ENCODE measurements at regions not wholly inside any gene's neighbourhood (a gene's known extent, or its start where the extent isn't known, plus 50 kb on each side); places are given as distances from the start of the nearest gene placed in this dataset.
A peak's percentile ranks its signal among the peaks of the same experiment; 100 is the strongest.

- Mint-ChIP-seq H3K27ac (peak overlapping the region in 2 of 8 donors; percentile 29 to 86), H3K36me3 (peaks cover 0 to 25% (median 6%) of the 10 kb centered on the region in 3 donors), H3K27me3 (peaks cover 0 to 4% of the 10 kb centered on the region in 2 donors), H3K4me3 (peak overlapping the region in 2 of 7 donors; percentile 4 to 24), H3K4me1 (peaks cover 44 to 56% (median 49%) of the 10 kb centered on the region in 3 donors), H3K9me3 (peaks cover 3 to 24% (median 15%) of the 10 kb centered on the region in 5 donors)
- no peak overlapping the region for H3K4me3 ChIP-seq (ENCODE audit: low read length)
- no peaks in the 10 kb centered on the region for H3K36me3 ChIP-seq (ENCODE audit: insufficient read depth, low read length)
- peaks cover 51% of the 10 kb centered on the region for H3K4me1 ChIP-seq (ENCODE audit: insufficient read depth, low read length)
- H3K27me3 ChIP-seq (ENCODE audit: insufficient read depth, low read length, poor library complexity, severe bottlenecking), result no peaks in the 10 kb centered on the region
- H3K9me3 ChIP-seq (ENCODE audit: low read length), result peaks cover 7% of the 10 kb centered on the region
- POLR2A ChIA-PET, result no interaction called here
- DNase-seq, result no peak
- CTCF ChIA-PET, result interaction anchor here (1.2 kb wide), 1 partner anchor 9 kb away, joined by 3 read pairs; no protein-coding TSS in a partner anchor
- H3K27ac ChIP-seq (ENCODE audit: low read depth, low read length), result no peak overlapping the region
These were observed 198.7 kb upstream of the MAP3K1 start for GRCh38 chr5:56616454-56617160.

- DNase-seq, result no peak
- Mint-ChIP-seq H3K4me1 (peaks cover 49 to 66% (median 58%) of the 10 kb centered on the region in 3 donors), H3K36me3 (peaks cover 0 to 25% (median 4%) of the 10 kb centered on the region in 3 donors), H3K9me3 (peaks cover 5 to 29% (median 16%) of the 10 kb centered on the region in 5 donors), H3K27me3 (peaks cover 0 to 4% of the 10 kb centered on the region in 2 donors), H3K27ac (peak overlapping the region in 3 of 8 donors; percentile 40 to 62 (median 58)), H3K4me3 (peak overlapping the region in 3 of 7 donors; percentile 7 to 42 (median 24))
- Histone ChIP-seq H3K9me3 (ENCODE audit: low read length) (peaks cover 7% of the 10 kb centered on the region), H3K27ac (ENCODE audit: low read depth, low read length) (no peak overlapping the region), H3K4me1 (ENCODE audit: insufficient read depth, low read length) (peaks cover 56% of the 10 kb centered on the region), H3K36me3 (ENCODE audit: insufficient read depth, low read length) (no peaks in the 10 kb centered on the region), H3K27me3 (ENCODE audit: insufficient read depth, low read length, poor library complexity, severe bottlenecking) (no peaks in the 10 kb centered on the region), H3K4me3 (ENCODE audit: low read length) (no peak overlapping the region)
- ChIA-PET POLR2A (no interaction called here), CTCF (no interaction called here)
These were observed 199.8 kb upstream of the MAP3K1 start for GRCh38 chr5:56615361-56616153.

GRCh38 chr5:56612759-56613158, 202.6 kb upstream of the MAP3K1 start:
- no peaks in the 10 kb centered on the region for H3K27me3 ChIP-seq (ENCODE audit: insufficient read depth, low read length, poor library complexity, severe bottlenecking)
- peaks cover 68% of the 10 kb centered on the region for H3K4me1 ChIP-seq (ENCODE audit: insufficient read depth, low read length)
- no peak overlapping the region for H3K27ac ChIP-seq (ENCODE audit: low read depth, low read length)
- H3K9me3 ChIP-seq (ENCODE audit: low read length), result peaks cover 4% of the 10 kb centered on the region
- peak overlapping the region in 6 of 7 donors; percentile 60 to 81 (median 72) for H3K4me3 Mint-ChIP-seq
- no peaks in the 10 kb centered on the region for H3K36me3 ChIP-seq (ENCODE audit: insufficient read depth, low read length)
- H3K4me3 ChIP-seq (ENCODE audit: low read length), result peak overlapping the region; percentile 9
- H3K36me3 Mint-ChIP-seq, result peaks cover 0 to 14% (median 0%) of the 10 kb centered on the region in 3 donors
- POLR2A ChIA-PET, result no interaction called here
- peaks cover 2 to 18% (median 5%) of the 10 kb centered on the region in 5 donors for H3K9me3 Mint-ChIP-seq
- peaks cover 0 to 4% of the 10 kb centered on the region in 2 donors for H3K27me3 Mint-ChIP-seq
- H3K4me1 Mint-ChIP-seq, result peaks cover 56 to 78% (median 70%) of the 10 kb centered on the region in 3 donors
- peak overlapping the region; percentile 23 to 83 (median 60) for H3K27ac Mint-ChIP-seq
- CTCF ChIA-PET, result no interaction called here
- DNase-seq, result peak in 2 of 5 donors; percentile 10 to 29

GRCh38 chr5:56612353-56612752, 203.0 kb upstream of the MAP3K1 start:
- CTCF ChIA-PET, result no interaction called here
- H3K4me1 ChIP-seq (ENCODE audit: insufficient read depth, low read length), result peaks cover 68% of the 10 kb centered on the region
- H3K4me1 Mint-ChIP-seq, result peaks cover 56 to 82% (median 71%) of the 10 kb centered on the region in 3 donors

GRCh38 chr5:56610093-56610698, 205.2 kb upstream of the MAP3K1 start:
- H3K4me1 ChIP-seq (ENCODE audit: insufficient read depth, low read length), result peaks cover 52% of the 10 kb centered on the region
- Mint-ChIP-seq H3K27me3 (peaks cover 0 to 7% of the 10 kb centered on the region in 2 donors), H3K4me3 (peak overlapping the region in 5 of 7 donors; percentile 8 to 54 (median 14)), H3K27ac (peak overlapping the region; percentile 35 to 72 (median 55)), H3K4me1 (peaks cover 43 to 75% (median 56%) of the 10 kb centered on the region in 3 donors), H3K36me3 (peaks cover 0 to 18% (median 0%) of the 10 kb centered on the region in 3 donors), H3K9me3 (peaks cover 0 to 9% (median 5%) of the 10 kb centered on the region in 5 donors)
- no peaks in the 10 kb centered on the region for H3K36me3 ChIP-seq (ENCODE audit: insufficient read depth, low read length)
- H3K27me3 ChIP-seq (ENCODE audit: insufficient read depth, low read length, poor library complexity, severe bottlenecking), result no peaks in the 10 kb centered on the region
- H3K4me3 ChIP-seq (ENCODE audit: low read length), result no peak overlapping the region
- peak in 1 of 5 donors; percentile 10 for DNase-seq
- no peak overlapping the region for H3K27ac ChIP-seq (ENCODE audit: low read depth, low read length)
- ChIA-PET CTCF (no interaction called here), POLR2A (no interaction called here)
- H3K9me3 ChIP-seq (ENCODE audit: low read length), result no peaks in the 10 kb centered on the region

More at GRCh38 chr5:56612353-56612752, 203.0 kb upstream of the MAP3K1 start:
- Mint-ChIP-seq H3K9me3 (peaks cover 2 to 18% (median 5%) of the 10 kb centered on the region in 5 donors), H3K4me3 (peak overlapping the region in 6 of 7 donors; percentile 60 to 81 (median 72)), H3K27me3 (peaks cover 0 to 4% of the 10 kb centered on the region in 2 donors), H3K36me3 (peaks cover 0 to 12% (median 0%) of the 10 kb centered on the region in 3 donors), H3K27ac (peak overlapping the region; percentile 2 to 83 (median 60))
- POLR2A ChIA-PET, result no interaction called here
- Histone ChIP-seq H3K4me3 (ENCODE audit: low read length) (peak overlapping the region; percentile 9), H3K9me3 (ENCODE audit: low read length) (no peaks in the 10 kb centered on the region), H3K36me3 (ENCODE audit: insufficient read depth, low read length) (no peaks in the 10 kb centered on the region), H3K27me3 (ENCODE audit: insufficient read depth, low read length, poor library complexity, severe bottlenecking) (no peaks in the 10 kb centered on the region), H3K27ac (ENCODE audit: low read depth, low read length) (no peak overlapping the region)
- no peak for DNase-seq

- no peaks in the 10 kb centered on the region for H3K9me3 ChIP-seq (ENCODE audit: low read length)
- DNase-seq, result no peak
- H3K4me1 Mint-ChIP-seq, result peaks cover 30 to 67% (median 38%) of the 10 kb centered on the region in 3 donors
- no peak overlapping the region for H3K4me3 Mint-ChIP-seq
- peaks cover 0 to 7% of the 10 kb centered on the region in 2 donors for H3K27me3 Mint-ChIP-seq
- H3K4me1 ChIP-seq (ENCODE audit: insufficient read depth, low read length), result peaks cover 34% of the 10 kb centered on the region
- H3K36me3 Mint-ChIP-seq, result peaks cover 0 to 21% (median 0%) of the 10 kb centered on the region in 3 donors
- CTCF ChIA-PET, result interaction anchor here (0.9 kb wide), 1 partner anchor 8 kb away, joined by 3 read pairs; no protein-coding TSS in a partner anchor
- H3K4me3 ChIP-seq (ENCODE audit: low read length), result no peak overlapping the region
- H3K36me3 ChIP-seq (ENCODE audit: insufficient read depth, low read length), result no peaks in the 10 kb centered on the region
- no peak overlapping the region for H3K27ac ChIP-seq (ENCODE audit: low read depth, low read length)
- POLR2A ChIA-PET, result no interaction called here
- no peaks in the 10 kb centered on the region for H3K27me3 ChIP-seq (ENCODE audit: insufficient read depth, low read length, poor library complexity, severe bottlenecking)
- H3K27ac Mint-ChIP-seq, result no peak overlapping the region
- peaks cover 0 to 9% (median 5%) of the 10 kb centered on the region in 5 donors for H3K9me3 Mint-ChIP-seq
These were observed 207.0 kb upstream of the MAP3K1 start for GRCh38 chr5:56608217-56608925.

- Mint-ChIP-seq H3K4me3 (no peak overlapping the region), H3K27ac (no peak overlapping the region), H3K9me3 (peaks cover 0 to 9% (median 5%) of the 10 kb centered on the region in 5 donors), H3K4me1 (peaks cover 28 to 67% (median 32%) of the 10 kb centered on the region in 3 donors), H3K27me3 (peaks cover 0 to 7% of the 10 kb centered on the region in 2 donors), H3K36me3 (peaks cover 0 to 19% (median 0%) of the 10 kb centered on the region in 3 donors)
- Histone ChIP-seq H3K4me3 (ENCODE audit: low read length) (no peak overlapping the region), H3K4me1 (ENCODE audit: insufficient read depth, low read length) (peaks cover 27% of the 10 kb centered on the region), H3K36me3 (ENCODE audit: insufficient read depth, low read length) (no peaks in the 10 kb centered on the region), H3K9me3 (ENCODE audit: low read length) (no peaks in the 10 kb centered on the region), H3K27me3 (ENCODE audit: insufficient read depth, low read length, poor library complexity, severe bottlenecking) (no peaks in the 10 kb centered on the region), H3K27ac (ENCODE audit: low read depth, low read length) (no peak overlapping the region)
- ChIA-PET POLR2A (no interaction called here), CTCF (interaction anchor here (0.9 kb wide), 1 partner anchor 9 kb away, joined by 3 read pairs; no protein-coding TSS in a partner anchor)
- no peak for DNase-seq
These were observed 207.8 kb upstream of the MAP3K1 start for GRCh38 chr5:56607551-56607950.
